WTC11 (cell line): ENCODE measurements at regions not wholly inside any gene's neighbourhood (a gene's known extent, or its start where the extent isn't known, plus 50 kb on each side); places are given as distances from the start of the nearest gene placed in this dataset.

Source experiments
- ATF3 ChIP-seq: sonication (generic); formaldehyde crosslinking; conservative IDR thresholded peaks from 2 replicates; pipeline ENCODE4 v1.8.1; 2022; ENCODE audit warnings: mild to moderate bottlenecking, missing genetic modification reagents
- JUN ChIP-seq: sonication (generic); formaldehyde crosslinking; IDR thresholded peaks from 2 replicates; pipeline ENCODE4 v1.8.0; 2023; ENCODE audit warnings: mild to moderate bottlenecking, missing genetic modification reagents
- MXD4 ChIP-seq: fragments of 250-450 bp; sonication (Bioruptor Pico); IDR thresholded peaks from 2 replicates; pipeline ENCODE4 v1.8.0; 2021; ENCODE audit warnings: mild to moderate bottlenecking, moderate library complexity, borderline replicate concordance
- NR1H2 ChIP-seq: sonication (generic); formaldehyde crosslinking; IDR thresholded peaks from 2 replicates; pipeline ENCODE4 v1.9.0; 2021; ENCODE audit warnings: mild to moderate bottlenecking, moderate library complexity, missing genetic modification reagents
- RELA ChIP-seq: sonication (generic); formaldehyde crosslinking; IDR thresholded peaks from 2 replicates; pipeline ENCODE4 v1.8.1; 2022; ENCODE audit warnings: missing genetic modification reagents, mild to moderate bottlenecking, borderline replicate concordance
- SP1 ChIP-seq: sonication (generic); formaldehyde crosslinking; conservative IDR thresholded peaks from 2 replicates; pipeline ENCODE4 v1.8.1; 2022; ENCODE audit warnings: missing genetic modification reagents
- TEAD4 ChIP-seq: sonication (generic); formaldehyde crosslinking; IDR thresholded peaks from 2 replicates; pipeline ENCODE4 v1.8.0; 2022; ENCODE audit warnings: mild to moderate bottlenecking, missing genetic modification reagents
- TF ChIP-seq, protein P1 (sequence below): fragments of 200-600 bp; IDR thresholded peaks from 2 replicates; pipeline ENCODE4 v1.8.0; 2022; ENCODE audit warnings: antibody characterized with exemption
- TF ChIP-seq, protein P2 (sequence below): sonication (generic); formaldehyde crosslinking; IDR thresholded peaks from 2 replicates; pipeline ENCODE4 v1.8.0; 2022; ENCODE audit warnings: mild to moderate bottlenecking, missing genetic modification reagents
- TF ChIP-seq, protein P3 (sequence below): sonication (generic); formaldehyde crosslinking; IDR thresholded peaks from 2 replicates; pipeline ENCODE4 v1.8.1; 2023; ENCODE audit warnings: mild to moderate bottlenecking, moderate library complexity, missing genetic modification reagents

GRCh38 chr12:83473408-83474095, 786.8 kb downstream of the TMTC2 start:
- TF ChIP-seq ATF3 (CRISPR knock-in tag) = no peak
- TF ChIP-seq, protein P1, sequence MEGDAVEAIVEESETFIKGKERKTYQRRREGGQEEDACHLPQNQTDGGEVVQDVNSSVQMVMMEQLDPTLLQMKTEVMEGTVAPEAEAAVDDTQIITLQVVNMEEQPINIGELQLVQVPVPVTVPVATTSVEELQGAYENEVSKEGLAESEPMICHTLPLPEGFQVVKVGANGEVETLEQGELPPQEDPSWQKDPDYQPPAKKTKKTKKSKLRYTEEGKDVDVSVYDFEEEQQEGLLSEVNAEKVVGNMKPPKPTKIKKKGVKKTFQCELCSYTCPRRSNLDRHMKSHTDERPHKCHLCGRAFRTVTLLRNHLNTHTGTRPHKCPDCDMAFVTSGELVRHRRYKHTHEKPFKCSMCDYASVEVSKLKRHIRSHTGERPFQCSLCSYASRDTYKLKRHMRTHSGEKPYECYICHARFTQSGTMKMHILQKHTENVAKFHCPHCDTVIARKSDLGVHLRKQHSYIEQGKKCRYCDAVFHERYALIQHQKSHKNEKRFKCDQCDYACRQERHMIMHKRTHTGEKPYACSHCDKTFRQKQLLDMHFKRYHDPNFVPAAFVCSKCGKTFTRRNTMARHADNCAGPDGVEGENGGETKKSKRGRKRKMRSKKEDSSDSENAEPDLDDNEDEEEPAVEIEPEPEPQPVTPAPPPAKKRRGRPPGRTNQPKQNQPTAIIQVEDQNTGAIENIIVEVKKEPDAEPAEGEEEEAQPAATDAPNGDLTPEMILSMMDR = no peak
- no peak for TF ChIP-seq SP1 (CRISPR knock-in tag)
- no peak for TF ChIP-seq TEAD4 (CRISPR knock-in tag)
- no peak for TF ChIP-seq JUN (CRISPR knock-in tag)
- no peak for TF ChIP-seq RELA (CRISPR knock-in tag)
- TF ChIP-seq, protein P2, sequence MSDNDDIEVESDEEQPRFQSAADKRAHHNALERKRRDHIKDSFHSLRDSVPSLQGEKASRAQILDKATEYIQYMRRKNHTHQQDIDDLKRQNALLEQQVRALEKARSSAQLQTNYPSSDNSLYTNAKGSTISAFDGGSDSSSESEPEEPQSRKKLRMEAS = no peak
- TF ChIP-seq MXD4 (CRISPR knock-in tag) = no peak
- TF ChIP-seq NR1H2 = no peak
- TF ChIP-seq, protein P3, sequence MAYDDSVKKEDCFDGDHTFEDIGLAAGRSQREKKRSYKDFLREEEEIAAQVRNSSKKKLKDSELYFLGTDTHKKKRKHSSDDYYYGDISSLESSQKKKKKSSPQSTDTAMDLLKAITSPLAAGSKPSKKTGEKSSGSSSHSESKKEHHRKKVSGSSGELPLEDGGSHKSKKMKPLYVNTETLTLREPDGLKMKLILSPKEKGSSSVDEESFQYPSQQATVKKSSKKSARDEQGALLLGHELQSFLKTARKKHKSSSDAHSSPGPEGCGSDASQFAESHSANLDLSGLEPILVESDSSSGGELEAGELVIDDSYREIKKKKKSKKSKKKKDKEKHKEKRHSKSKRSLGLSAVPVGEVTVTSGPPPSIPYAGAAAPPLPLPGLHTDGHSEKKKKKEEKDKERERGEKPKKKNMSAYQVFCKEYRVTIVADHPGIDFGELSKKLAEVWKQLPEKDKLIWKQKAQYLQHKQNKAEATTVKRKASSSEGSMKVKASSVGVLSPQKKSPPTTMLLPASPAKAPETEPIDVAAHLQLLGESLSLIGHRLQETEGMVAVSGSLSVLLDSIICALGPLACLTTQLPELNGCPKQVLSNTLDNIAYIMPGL (CRISPR knock-in tag) = no peak
